MCF 10A (cell line): ENCODE measurements at regions not wholly inside any gene's neighbourhood (a gene's known extent, or its start where the extent isn't known, plus 50 kb on each side); places are given as distances from the start of the nearest gene placed in this dataset.

ENCODE experiments used
- BruUV-seq: library from RNA; stranded (reverse); fragments of 400-500 nt; replicated peaks from 2 replicates; lab custom pipeline; 2021; lab: Mats Ljungman, UMichigan
- CTCF ChIA-PET: fragments of 300-600 bp; sonication (Branson Sonifier 250); formaldehyde crosslinking; extraction: SDS; loops from one replicate; lab custom pipeline; 2021; ENCODE audit warnings: antibody characterized with exemption, inconsistent platforms; lab: Yijun Ruan, JAX
- POLR2A ChIA-PET: fragments of 300-600, 350-650 bp; sonication (Branson Sonifier 250); formaldehyde crosslinking; extraction: SDS; loops from one replicate; lab custom pipeline; 2020; ENCODE audit warnings: antibody characterized with exemption, inconsistent platforms; lab: Yijun Ruan, JAX
- DNase-seq: peaks from one replicate; pipeline ENCODE4 v3.0.0-alpha.2; 2018; ENCODE audit not compliant: unreplicated experiment
- H3K27ac Mint-ChIP-seq: one replicate; pipeline ENCODE4 v1.8.0; 2022; ENCODE audit warnings: mild to moderate bottlenecking, low read depth, mixed read lengths; ENCODE audit not compliant: unreplicated experiment
- H3K27me3 Mint-ChIP-seq: one replicate; pipeline ENCODE4 v1.8.0; 2022; ENCODE audit warnings: mixed read lengths; ENCODE audit not compliant: insufficient read depth, unreplicated experiment
- H3K36me3 Mint-ChIP-seq: one replicate; pipeline ENCODE4 v1.8.0; 2022; ENCODE audit warnings: mild to moderate bottlenecking, moderate library complexity, mixed read lengths; ENCODE audit not compliant: insufficient read depth, unreplicated experiment
- H3K4me1 Mint-ChIP-seq: one replicate; pipeline ENCODE4 v1.8.0; 2022; ENCODE audit warnings: mixed read lengths; ENCODE audit not compliant: insufficient read depth, unreplicated experiment
- H3K4me3 Mint-ChIP-seq: one replicate; pipeline ENCODE4 v1.8.0; 2022; ENCODE audit warnings: mild to moderate bottlenecking, moderate library complexity, mixed read lengths; ENCODE audit not compliant: unreplicated experiment
- H3K9me3 Mint-ChIP-seq: one replicate; pipeline ENCODE4 v1.8.0; 2022; ENCODE audit warnings: mixed read lengths; ENCODE audit not compliant: unreplicated experiment
- intact Hi-C: fragments of 100-400 bp; cut with micrococcal nuclease; formaldehyde crosslinking; loops from 2 replicates; pipeline ENCODE4 v1.14.1; 2022
- TF ChIP-seq, protein P1 (sequence below): fragments of 200-600 bp; IDR thresholded peaks from one replicate; pipeline ENCODE4 v1.8.0; 2022; ENCODE audit warnings: antibody characterized with exemption, mild to moderate bottlenecking; ENCODE audit not compliant: unreplicated experiment

DNA sequence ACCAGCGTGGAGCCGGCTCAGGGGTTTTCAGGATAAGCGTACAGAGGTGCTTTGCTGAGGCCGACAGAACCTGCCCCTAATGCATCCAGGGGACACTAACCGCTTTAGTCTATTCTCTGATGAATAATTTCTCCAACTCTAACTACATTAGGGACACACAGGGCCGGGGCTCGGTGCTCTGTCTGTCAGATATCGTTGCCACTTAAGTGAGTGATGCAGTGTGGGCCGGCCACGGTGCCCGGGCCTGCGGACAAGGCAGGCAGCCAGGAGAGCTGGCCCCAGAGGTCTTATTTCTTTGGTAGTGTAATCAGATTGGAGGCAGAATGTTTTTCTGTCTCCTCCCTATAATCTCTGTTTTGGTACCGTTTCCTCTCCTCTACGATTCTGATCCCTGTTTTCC is 62.7 kb downstream of the ADRA2A start:
- Mint-ChIP-seq H3K9me3 (peaks cover 2% of the 10 kb centered on the region), H3K4me1 (no peaks in the 10 kb centered on the region), H3K36me3 (no peaks in the 10 kb centered on the region), H3K27me3 (peaks cover 65% of the 10 kb centered on the region), H3K27ac (no peak overlapping the region), H3K4me3 (no peak overlapping the region)
- intact Hi-C loops, result no loop called here
- ChIA-PET CTCF (interaction anchor here (0.7 kb wide), 1 partner anchor 711 kb away, joined by 3 read pairs; no protein-coding TSS in a partner anchor), POLR2A (interaction anchor here (0.6 to 1.5 kb wide), 2 partner anchors 12 to 137 kb away, joined by 3 to 5 read pairs; no protein-coding TSS in a partner anchor)
- DNase-seq, result no peak
- TF ChIP-seq, protein P1, sequence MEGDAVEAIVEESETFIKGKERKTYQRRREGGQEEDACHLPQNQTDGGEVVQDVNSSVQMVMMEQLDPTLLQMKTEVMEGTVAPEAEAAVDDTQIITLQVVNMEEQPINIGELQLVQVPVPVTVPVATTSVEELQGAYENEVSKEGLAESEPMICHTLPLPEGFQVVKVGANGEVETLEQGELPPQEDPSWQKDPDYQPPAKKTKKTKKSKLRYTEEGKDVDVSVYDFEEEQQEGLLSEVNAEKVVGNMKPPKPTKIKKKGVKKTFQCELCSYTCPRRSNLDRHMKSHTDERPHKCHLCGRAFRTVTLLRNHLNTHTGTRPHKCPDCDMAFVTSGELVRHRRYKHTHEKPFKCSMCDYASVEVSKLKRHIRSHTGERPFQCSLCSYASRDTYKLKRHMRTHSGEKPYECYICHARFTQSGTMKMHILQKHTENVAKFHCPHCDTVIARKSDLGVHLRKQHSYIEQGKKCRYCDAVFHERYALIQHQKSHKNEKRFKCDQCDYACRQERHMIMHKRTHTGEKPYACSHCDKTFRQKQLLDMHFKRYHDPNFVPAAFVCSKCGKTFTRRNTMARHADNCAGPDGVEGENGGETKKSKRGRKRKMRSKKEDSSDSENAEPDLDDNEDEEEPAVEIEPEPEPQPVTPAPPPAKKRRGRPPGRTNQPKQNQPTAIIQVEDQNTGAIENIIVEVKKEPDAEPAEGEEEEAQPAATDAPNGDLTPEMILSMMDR, result no peak
- BruUV-seq, result no TSS peak

DNA sequence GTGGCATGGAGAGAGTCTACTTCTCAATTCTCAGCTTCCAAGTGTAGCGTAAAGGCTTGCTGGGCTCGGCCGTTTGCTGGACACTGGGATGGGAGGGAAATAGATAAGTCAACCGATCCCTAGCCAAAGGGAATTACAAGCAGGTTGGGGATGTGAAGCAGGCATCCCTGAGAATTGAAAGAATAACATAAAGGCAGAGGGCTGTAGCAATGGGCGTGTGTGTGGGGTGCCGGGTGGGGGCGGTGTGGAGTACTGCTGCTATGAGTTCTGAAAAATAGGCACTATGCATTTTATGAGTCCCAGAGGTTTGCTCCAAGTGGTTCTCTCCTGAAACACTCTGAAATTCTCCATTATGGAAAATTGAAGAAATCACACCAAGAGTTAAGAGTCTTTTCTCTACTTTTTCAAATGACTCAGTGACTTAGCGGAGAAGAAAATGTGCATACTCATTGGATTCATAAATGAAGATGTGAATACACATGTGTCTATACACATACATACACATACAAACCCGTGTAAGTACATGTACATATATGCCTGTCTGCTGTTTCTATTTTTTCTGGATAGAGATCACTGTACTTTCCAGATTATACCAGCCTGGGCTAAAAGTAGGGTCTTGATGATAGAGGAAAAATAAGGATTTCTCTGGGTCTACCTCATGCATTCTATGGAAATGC is 65.4 kb downstream of the ADRA2A start:
- DNase-seq, result no peak
- Mint-ChIP-seq H3K4me3 (no peak overlapping the region), H3K27me3 (peaks cover 74% of the 10 kb centered on the region), H3K9me3 (no peaks in the 10 kb centered on the region), H3K36me3 (no peaks in the 10 kb centered on the region), H3K4me1 (no peaks in the 10 kb centered on the region), H3K27ac (no peak overlapping the region)
- no TSS peak for BruUV-seq
- POLR2A ChIA-PET, result no interaction called here
- CTCF ChIA-PET, result interaction anchor here (0.5 kb wide), 1 partner anchor 39 kb away, joined by 3 read pairs; no protein-coding TSS in a partner anchor
- TF ChIP-seq, protein P1, result no peak
- intact Hi-C loops, result no loop called here

DNA sequence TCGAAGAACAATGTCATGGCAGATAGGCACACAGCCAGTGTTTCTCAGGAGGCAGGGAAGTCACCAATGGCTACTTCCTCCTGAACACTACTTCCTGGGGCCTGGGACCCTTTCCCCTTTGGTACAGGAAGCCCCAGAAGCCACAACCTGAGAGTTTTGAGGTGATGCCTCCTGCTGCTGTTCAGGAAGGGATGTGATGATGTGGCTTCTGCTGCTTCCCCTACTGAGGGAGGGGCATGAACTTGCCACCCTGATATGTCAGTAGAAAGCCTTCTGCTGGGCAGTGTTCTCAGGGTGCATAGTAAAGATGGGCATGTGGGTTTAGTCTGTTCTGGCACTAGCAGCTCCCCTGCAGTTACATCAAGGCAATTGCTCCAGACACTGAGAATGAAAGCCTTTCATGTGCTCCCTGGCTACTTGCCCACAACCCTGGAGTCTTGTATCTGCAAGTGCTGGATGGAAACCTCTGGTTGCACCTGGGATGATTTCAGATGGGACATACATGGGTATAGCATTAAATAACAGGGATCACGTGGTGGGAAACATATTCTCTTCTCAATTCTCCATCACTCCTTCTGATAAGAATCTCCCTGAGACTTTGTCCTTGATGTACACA is 69.3 kb downstream of the ADRA2A start:
- no peaks in the 10 kb centered on the region for H3K4me1 Mint-ChIP-seq
- no peak overlapping the region for H3K4me3 Mint-ChIP-seq
- ChIA-PET POLR2A (no interaction called here), CTCF (no interaction called here)
- H3K36me3 Mint-ChIP-seq, result no peaks in the 10 kb centered on the region
- no TSS peak for BruUV-seq
- intact Hi-C loops, result no loop called here
- TF ChIP-seq, protein P1, result no peak
- peaks cover 85% of the 10 kb centered on the region for H3K27me3 Mint-ChIP-seq
- DNase-seq, result peak; percentile 14
- H3K9me3 Mint-ChIP-seq, result no peaks in the 10 kb centered on the region
- H3K27ac Mint-ChIP-seq, result no peak overlapping the region

DNA sequence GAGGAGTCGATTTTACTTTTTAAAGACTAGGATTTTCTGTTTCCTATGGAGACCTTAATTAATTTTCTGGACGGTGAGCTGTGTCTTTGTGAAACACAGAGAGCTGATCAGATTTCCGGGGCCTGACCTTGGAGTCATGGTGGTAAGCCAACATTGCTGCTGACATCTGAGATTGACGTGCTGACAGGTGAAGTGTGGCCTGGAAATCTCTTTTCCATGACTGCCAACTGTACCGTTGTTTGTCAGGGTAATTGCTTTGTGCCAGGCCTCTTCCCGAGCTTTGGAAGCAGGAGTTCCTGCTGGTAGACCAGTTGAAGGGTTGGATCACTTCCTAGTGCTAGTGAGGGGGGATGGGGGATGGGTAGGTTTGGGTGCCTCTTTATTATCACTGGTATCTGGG is 71.2 kb downstream of the ADRA2A start:
- ChIA-PET POLR2A (interaction anchor here (0.7 kb wide), 1 partner anchor 15 kb away, joined by 3 read pairs; no protein-coding TSS in a partner anchor), CTCF (no interaction called here)
- no peak for DNase-seq
- Mint-ChIP-seq H3K4me3 (no peak overlapping the region), H3K36me3 (no peaks in the 10 kb centered on the region), H3K27me3 (peaks cover 87% of the 10 kb centered on the region), H3K9me3 (no peaks in the 10 kb centered on the region), H3K27ac (no peak overlapping the region), H3K4me1 (no peaks in the 10 kb centered on the region)
- no TSS peak for BruUV-seq
- intact Hi-C loops, result no loop called here
- TF ChIP-seq, protein P1, result no peak
